Trophoblast cell (in vitro differentiated cells and primary cell): ENCODE measurements at regions not wholly inside any gene's neighbourhood (a gene's known extent, or its start where the extent isn't known, plus 50 kb on each side); places are given as distances from the start of the nearest gene placed in this dataset.

Experiments
- DNase-seq, 2 donors: peaks; one replicate each; pipeline ENCODE4 v3.0.0-alpha.2; 2016
- H2AFZ ChIP-seq: 2 replicates; pipeline ENCODE4 v1.6.1; 2013; ENCODE audit warnings: low read length, moderate library complexity, mild to moderate bottlenecking; ENCODE audit not compliant: insufficient read depth, poor library complexity
- H2AK5ac ChIP-seq: 2 replicates; pipeline ENCODE4 v1.6.1; 2013; ENCODE audit warnings: mild to moderate bottlenecking, low read length
- H2BK120ac ChIP-seq: 2 replicates; pipeline ENCODE4 v1.6.1; 2013; ENCODE audit warnings: low read length, mild to moderate bottlenecking, moderate library complexity; ENCODE audit not compliant: insufficient read depth, poor library complexity
- H2BK12ac ChIP-seq: 2 replicates; pipeline ENCODE4 v1.6.1; 2013; ENCODE audit warnings: mild to moderate bottlenecking, low read length, moderate library complexity
- H2BK5ac ChIP-seq: 2 replicates; pipeline ENCODE4 v1.6.1; 2013; ENCODE audit warnings: low read length, low read depth, moderate library complexity, mild to moderate bottlenecking; ENCODE audit not compliant: poor library complexity
- H3K14ac ChIP-seq: 2 replicates; pipeline ENCODE4 v1.6.1; 2013; ENCODE audit warnings: mild to moderate bottlenecking, low read length
- H3K18ac ChIP-seq: 2 replicates; pipeline ENCODE4 v1.6.1; 2013; ENCODE audit warnings: mild to moderate bottlenecking, low read length
- H3K23ac ChIP-seq: 2 replicates; pipeline ENCODE4 v1.6.1; 2013; ENCODE audit warnings: low read length
- H3K27ac ChIP-seq: 2 replicates; pipeline ENCODE4 v1.5.1; 2013; ENCODE audit warnings: low read depth, mild to moderate bottlenecking, inconsistent platforms, low read length, moderate library complexity
- H3K27me3 ChIP-seq: 2 replicates; pipeline ENCODE4 v1.6.1; 2013; ENCODE audit warnings: inconsistent platforms, mild to moderate bottlenecking, low read length, moderate library complexity; ENCODE audit not compliant: insufficient read depth
- H3K36me3 ChIP-seq, 2 experiments: 1 replicate in 1 of 2; 2 replicates in 1 of 2; pipeline ENCODE4 v1.6.1; 2013; ENCODE audit warnings: low read length in 2 of 2, mild to moderate bottlenecking in 2 of 2, moderate library complexity in 1 of 2; ENCODE audit not compliant: insufficient read depth in 2 of 2, control insufficient read depth in 1 of 2
- H3K4ac ChIP-seq: 2 replicates; pipeline ENCODE4 v1.6.1; 2013; ENCODE audit warnings: low read depth, mild to moderate bottlenecking, low read length, moderate library complexity
- H3K4me1 ChIP-seq, 2 experiments: 1 replicate in 1 of 2; 2 replicates in 1 of 2; pipeline ENCODE4 v1.6.1; 2013; ENCODE audit warnings: low read length in 2 of 2, mild to moderate bottlenecking in 2 of 2, moderate library complexity in 1 of 2; ENCODE audit not compliant: insufficient read depth in 2 of 2, control insufficient read depth in 1 of 2
- H3K4me2 ChIP-seq: 2 replicates; pipeline ENCODE4 v1.6.1; 2013; ENCODE audit warnings: inconsistent platforms, mild to moderate bottlenecking, low read length, moderate library complexity
- H3K4me3 ChIP-seq: 2 replicates; pipeline ENCODE4 v1.5.1; 2013; ENCODE audit warnings: mild to moderate bottlenecking, low read depth, low read length, inconsistent platforms
- H3K79me1 ChIP-seq: one replicate; pipeline ENCODE4 v1.6.1; 2013; ENCODE audit warnings: low read length
- H3K79me2 ChIP-seq: 2 replicates; pipeline ENCODE4 v1.6.1; 2013; ENCODE audit warnings: low read length, mild to moderate bottlenecking; ENCODE audit not compliant: control insufficient read depth, insufficient read depth, poor library complexity
- H3K9ac ChIP-seq: 2 replicates; pipeline ENCODE4 v1.6.1; 2013; ENCODE audit warnings: mild to moderate bottlenecking, low read length
- H3K9me3 ChIP-seq: 2 replicates; pipeline ENCODE4 v1.6.1; 2013; ENCODE audit warnings: low read depth, mild to moderate bottlenecking, control low read depth, inconsistent platforms, low read length; ENCODE audit not compliant: insufficient read depth
- H4K12ac ChIP-seq: 2 replicates; pipeline ENCODE4 v1.6.1; 2013; ENCODE audit warnings: low read depth, mild to moderate bottlenecking, low read length, moderate library complexity
- H4K8ac ChIP-seq: 2 replicates; pipeline ENCODE4 v1.6.1; 2013; ENCODE audit warnings: low read depth, mild to moderate bottlenecking, low read length, moderate library complexity
- H4K91ac ChIP-seq: one replicate; pipeline ENCODE4 v1.6.1; 2013; ENCODE audit warnings: low read depth, mild to moderate bottlenecking, low read length, moderate library complexity
- WGBS: extraction: QIAGEN DNeasy Blood & Tissue Kit; methylation state at CpG from one replicate; pipeline ENCODE4 v1.1.7; 2013; ENCODE audit warnings: missing lambda C conversion rate; ENCODE audit not compliant: insufficient read length, insufficient coverage; ENCODE audit errors: extremely low coverage; 5-methylcytosine and 5-hydroxymethylcytosine counted together

DNA sequence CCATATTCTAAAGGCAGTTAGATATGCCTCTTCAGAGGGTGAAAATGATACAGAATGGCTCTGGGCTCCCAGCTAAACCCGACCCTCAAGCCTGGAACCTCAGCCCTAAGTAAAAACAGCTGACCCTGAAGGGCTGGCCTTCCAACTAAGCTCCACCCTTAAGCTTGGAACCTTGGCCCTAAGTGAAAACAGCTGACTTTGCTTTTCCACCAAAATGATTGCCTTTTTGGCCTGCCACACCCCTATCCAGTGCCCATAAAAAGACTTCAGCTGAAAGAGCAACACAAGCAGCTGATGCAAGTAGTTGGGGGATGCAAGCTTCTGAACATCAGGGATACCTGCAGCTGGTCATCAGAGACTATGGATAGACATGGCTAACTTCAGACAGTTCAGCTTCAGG, 647.4 kb upstream of the SGCD start:
- Histone ChIP-seq H3K23ac (no peak overlapping the region), H2BK5ac (no peak overlapping the region), H3K4me3 (no peak overlapping the region), H3K79me2 (no peaks in the 10 kb centered on the region), H4K8ac (no peak overlapping the region), H2AK5ac (no peak overlapping the region), H4K12ac (no peak overlapping the region), H3K4me1 (no peaks in the 10 kb centered on the region), H3K27me3 (no peaks in the 10 kb centered on the region), H2AFZ (no peak overlapping the region), H3K4ac (no peak overlapping the region), H3K79me1 (no peaks in the 10 kb centered on the region), H3K27ac (no peak overlapping the region), H3K36me3 (no peaks in the 10 kb centered on the region), H4K91ac (no peak overlapping the region), H3K14ac (no peak overlapping the region), H3K9me3 (no peaks in the 10 kb centered on the region), H3K9ac (no peak overlapping the region), H3K4me2 (no peak overlapping the region), H2BK12ac (no peak overlapping the region), H2BK120ac (no peak overlapping the region), H3K18ac (no peak overlapping the region)
- WGBS = no CpG with 5 or more reads among the region's 1 CpG
- no peak for DNase-seq

DNA sequence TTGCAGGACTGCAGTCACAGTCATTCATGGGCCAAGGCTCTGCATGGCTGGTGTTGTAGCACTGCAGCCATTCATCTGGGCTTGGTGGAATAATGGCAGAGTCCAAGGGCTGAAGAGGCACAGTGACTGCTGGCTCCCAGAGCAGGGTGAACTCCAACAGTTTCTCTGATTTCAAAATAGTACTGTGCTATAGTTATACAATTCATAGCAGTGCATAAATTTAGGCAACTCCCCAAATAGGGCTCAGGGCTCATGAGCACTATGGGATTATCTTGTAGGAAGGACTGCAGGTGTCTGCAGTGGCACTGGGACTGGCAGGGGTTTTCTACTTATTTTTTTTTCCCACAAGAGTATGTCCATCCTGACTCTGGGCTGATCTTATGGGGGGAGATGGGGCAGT, 642.5 kb upstream of the SGCD start:
- H3K4me2 ChIP-seq = no peak overlapping the region
- no peak overlapping the region for H2AFZ ChIP-seq
- H3K36me3 ChIP-seq = no peaks in the 10 kb centered on the region
- H3K79me1 ChIP-seq = no peaks in the 10 kb centered on the region
- no peak overlapping the region for H2AK5ac ChIP-seq
- no peak overlapping the region for H4K12ac ChIP-seq
- no peak overlapping the region for H3K9ac ChIP-seq
- no peak overlapping the region for H3K4ac ChIP-seq
- no peak overlapping the region for H4K8ac ChIP-seq
- no peak overlapping the region for H2BK5ac ChIP-seq
- no peak overlapping the region for H3K4me3 ChIP-seq
- no peaks in the 10 kb centered on the region for H3K27me3 ChIP-seq
- H2BK120ac ChIP-seq = no peak overlapping the region
- H3K9me3 ChIP-seq = no peaks in the 10 kb centered on the region
- DNase-seq = no peak
- no peaks in the 10 kb centered on the region for H3K4me1 ChIP-seq
- H3K79me2 ChIP-seq = no peaks in the 10 kb centered on the region
- H3K27ac ChIP-seq = no peak overlapping the region
- no peak overlapping the region for H3K18ac ChIP-seq
- no peak overlapping the region for H3K23ac ChIP-seq
- H3K14ac ChIP-seq = no peak overlapping the region
- no peak overlapping the region for H4K91ac ChIP-seq
- H2BK12ac ChIP-seq = no peak overlapping the region

DNA sequence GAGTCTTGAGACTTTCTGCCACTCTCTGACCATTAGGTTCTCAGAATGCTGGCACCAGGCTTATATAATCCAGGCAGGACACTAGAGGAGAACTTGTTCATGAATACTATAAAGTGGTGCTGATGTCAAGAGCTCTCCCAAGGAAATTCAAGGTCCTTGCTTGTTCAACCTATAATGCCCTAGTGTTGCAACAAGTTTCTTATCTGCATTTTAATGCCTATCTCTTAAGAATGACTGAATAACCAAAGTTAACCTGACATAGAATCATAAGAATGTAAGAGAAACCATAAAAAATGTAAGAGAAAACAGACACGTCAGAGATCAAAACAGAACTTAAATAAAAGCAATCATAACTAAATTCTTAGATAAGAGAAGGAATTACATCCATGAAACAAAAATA, 640.8 kb upstream of the SGCD start:
- no peak for DNase-seq
- Histone ChIP-seq H4K91ac (no peak overlapping the region), H3K27me3 (no peaks in the 10 kb centered on the region), H3K23ac (no peak overlapping the region), H4K12ac (no peak overlapping the region), H3K36me3 (no peaks in the 10 kb centered on the region), H3K4me3 (no peak overlapping the region), H2AK5ac (no peak overlapping the region), H3K79me1 (no peaks in the 10 kb centered on the region), H2AFZ (no peak overlapping the region), H3K4me1 (no peaks in the 10 kb centered on the region), H3K14ac (no peak overlapping the region), H3K27ac (no peak overlapping the region), H3K18ac (no peak overlapping the region), H3K79me2 (no peaks in the 10 kb centered on the region), H2BK120ac (no peak overlapping the region), H3K4ac (no peak overlapping the region), H2BK12ac (no peak overlapping the region), H3K9ac (no peak overlapping the region), H3K9me3 (no peaks in the 10 kb centered on the region), H2BK5ac (no peak overlapping the region), H3K4me2 (no peak overlapping the region), H4K8ac (no peak overlapping the region)
- WGBS = no CpG with 5 or more reads among the region's 1 CpG

DNA sequence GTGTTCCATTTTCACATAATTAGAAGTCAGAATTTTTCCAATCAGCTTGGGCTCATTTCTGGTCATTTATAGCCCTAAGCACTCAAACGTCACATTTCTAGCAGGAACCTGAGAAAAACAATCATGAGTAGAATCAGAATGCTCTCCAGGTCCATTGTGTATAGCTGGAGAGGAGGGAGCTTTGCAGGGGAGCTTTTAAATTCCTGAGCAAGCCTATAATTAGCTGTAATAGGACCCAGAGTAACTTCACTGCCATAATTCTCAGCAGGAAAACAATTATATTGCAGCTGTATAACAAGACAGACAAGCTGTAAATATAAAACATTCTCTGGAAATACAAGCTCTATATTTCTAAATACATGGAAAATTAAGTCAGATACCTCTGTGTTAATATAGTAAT, 637.6 kb upstream of the SGCD start:
- Histone ChIP-seq H2AFZ (no peak overlapping the region), H3K9ac (no peak overlapping the region), H3K18ac (no peak overlapping the region), H2BK12ac (no peak overlapping the region), H2BK5ac (no peak overlapping the region), H3K23ac (no peak overlapping the region), H3K27ac (no peak overlapping the region), H3K79me2 (no peaks in the 10 kb centered on the region), H3K27me3 (no peaks in the 10 kb centered on the region), H3K4ac (no peak overlapping the region), H4K12ac (no peak overlapping the region), H3K4me2 (no peak overlapping the region), H3K36me3 (no peaks in the 10 kb centered on the region), H2BK120ac (no peak overlapping the region), H4K91ac (no peak overlapping the region), H3K79me1 (no peaks in the 10 kb centered on the region), H3K4me3 (no peak overlapping the region), H2AK5ac (no peak overlapping the region), H3K9me3 (no peaks in the 10 kb centered on the region), H3K4me1 (no peaks in the 10 kb centered on the region), H3K14ac (no peak overlapping the region), H4K8ac (no peak overlapping the region)
- DNase-seq = no peak
- WGBS = no CpG with 5 or more reads among the region's 1 CpG

DNA sequence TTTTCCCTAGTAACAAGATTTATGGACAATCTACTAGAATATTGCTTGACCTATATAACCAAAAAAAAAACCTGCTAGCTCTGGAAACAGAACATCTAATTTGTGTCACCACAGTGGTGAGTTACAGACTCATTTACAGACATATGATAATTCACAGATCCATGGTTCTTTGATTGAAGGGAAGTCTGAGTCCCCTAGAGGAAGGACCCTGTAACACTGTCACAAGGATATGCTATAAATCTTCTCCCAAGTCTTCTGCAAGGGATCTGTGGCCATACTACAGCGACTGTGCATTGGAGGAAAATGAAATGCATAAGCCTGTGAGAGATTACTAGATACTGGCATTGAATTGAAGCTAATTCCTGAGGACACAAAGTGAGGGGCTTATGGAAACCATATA, 630.6 kb upstream of the SGCD start:
- Histone ChIP-seq H3K36me3 (no peaks in the 10 kb centered on the region), H3K4me3 (no peak overlapping the region), H3K4me2 (no peak overlapping the region), H3K14ac (no peak overlapping the region), H2AFZ (no peak overlapping the region), H4K91ac (no peak overlapping the region), H3K4me1 (no peaks in the 10 kb centered on the region), H3K9me3 (no peaks in the 10 kb centered on the region), H2BK12ac (no peak overlapping the region), H2AK5ac (no peak overlapping the region), H3K18ac (no peak overlapping the region), H3K4ac (no peak overlapping the region), H4K8ac (no peak overlapping the region), H3K27ac (no peak overlapping the region), H3K23ac (no peak overlapping the region), H4K12ac (no peak overlapping the region), H2BK120ac (no peak overlapping the region), H3K79me2 (no peaks in the 10 kb centered on the region), H3K79me1 (no peaks in the 10 kb centered on the region), H3K9ac (no peak overlapping the region), H3K27me3 (no peaks in the 10 kb centered on the region), H2BK5ac (no peak overlapping the region)
- DNase-seq = no peak
- no CpG with 5 or more reads among the region's 1 CpG for WGBS
